ENCODE measurements at regions not wholly inside any gene's neighbourhood (a gene's known extent, or its start where the extent isn't known, plus 50 kb on each side); places are given as distances from the start of the nearest gene placed in this dataset.

- no peak for TF ChIP-seq CTCF (IDR thresholded peaks at IDR 0.05; ENCODE audit: low read depth, low read length)
- no peak overlapping the region for H3K4me3 ChIP-seq (ENCODE audit: low read depth, low read length)
These were observed 144.2 kb downstream of the RRAGC start for GRCh38 chr1:38715415-38715814.

GRCh38 chr1:38712046-38712445 lies 147.5 kb downstream of the RRAGC start:
- no peak for TF ChIP-seq CTCF (IDR thresholded peaks at IDR 0.05; ENCODE audit: low read depth, low read length)

GRCh38 chr1:38708701-38709258 lies 150.8 kb downstream of the RRAGC start:
- TF ChIP-seq CTCF (IDR thresholded peaks at IDR 0.05; ENCODE audit: low read depth, low read length), result no peak
- H3K4me3 ChIP-seq (ENCODE audit: low read depth, low read length), result no peak overlapping the region

More at GRCh38 chr1:38712046-38712445, 147.5 kb downstream of the RRAGC start:
- no peak overlapping the region for H3K4me3 ChIP-seq (ENCODE audit: low read depth, low read length)

GRCh38 chr1:38701088-38701487 lies 158.5 kb downstream of the RRAGC start:
- no peak overlapping the region for H3K4me3 ChIP-seq (ENCODE audit: low read depth, low read length)
- no peak for TF ChIP-seq CTCF (IDR thresholded peaks at IDR 0.05; ENCODE audit: low read depth, low read length)

GRCh38 chr1:38700077-38700470 lies 159.5 kb downstream of the RRAGC start:
- TF ChIP-seq CTCF (IDR thresholded peaks at IDR 0.05; ENCODE audit: low read depth, low read length), result no peak
- no peak overlapping the region for H3K4me3 ChIP-seq (ENCODE audit: low read depth, low read length)

- no peak for TF ChIP-seq CTCF (IDR thresholded peaks at IDR 0.05; ENCODE audit: low read depth, low read length)
- no peak overlapping the region for H3K4me3 ChIP-seq (ENCODE audit: low read depth, low read length)
These were observed 160.1 kb downstream of the RRAGC start for GRCh38 chr1:38699330-38700076.

GRCh38 chr1:38697387-38697786 lies 162.2 kb downstream of the RRAGC start:
- TF ChIP-seq CTCF (IDR thresholded peaks at IDR 0.05; ENCODE audit: low read depth, low read length), result no peak
- H3K4me3 ChIP-seq (ENCODE audit: low read depth, low read length), result no peak overlapping the region

Measured in WI38 (cell line).